ENCODE measurements at regions not wholly inside any gene's neighbourhood (a gene's known extent, or its start where the extent isn't known, plus 50 kb on each side); places are given as distances from the start of the nearest gene placed in this dataset.

GRCh38 chr20:21982559-21982958 lies 277.1 kb downstream of the PAX1 start:
- no peak for DNase-seq (ENCODE audit: missing footprints)
- intact Hi-C loops (cut with DNase I), result no loop called here
- no peak for ATAC-seq

DNA sequence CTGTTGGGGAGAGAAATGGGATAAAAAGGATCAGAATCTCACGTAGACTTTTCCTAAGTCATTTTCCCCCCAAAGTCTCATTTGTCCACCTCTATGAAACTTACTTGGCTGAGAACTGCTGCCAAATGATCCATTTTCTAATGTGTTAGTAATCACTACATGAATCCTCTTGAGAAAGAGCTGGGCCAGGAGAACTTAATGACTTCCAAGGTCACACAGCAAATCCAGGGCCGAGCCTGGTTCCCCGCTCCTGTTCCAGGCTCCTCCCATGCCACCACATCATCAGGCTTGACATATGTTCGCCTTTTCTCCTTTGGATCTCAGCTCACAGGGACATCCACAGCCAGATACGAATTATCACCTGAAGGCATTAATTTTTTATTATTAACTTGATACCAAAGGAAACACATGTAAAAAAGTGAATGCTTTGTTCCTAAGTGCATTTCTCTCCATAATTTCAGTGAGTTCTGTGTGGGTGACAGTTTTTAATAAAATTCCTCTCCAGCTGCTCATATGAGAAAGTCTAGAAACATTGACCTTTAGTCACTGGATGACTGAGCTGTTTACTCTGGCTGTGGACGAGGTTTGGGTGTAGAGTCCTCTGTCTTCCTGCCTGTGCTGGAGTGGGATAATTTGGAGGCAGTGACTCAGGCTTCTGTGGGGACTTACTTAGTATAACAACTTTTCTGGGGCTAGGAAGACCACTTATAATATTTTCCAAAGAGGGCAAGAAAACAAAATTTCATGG lies 276.3 kb downstream of the PAX1 start:
- ATAC-seq (peak; percentile 70), DNase-seq (ENCODE audit: missing footprints) (no peak)
- intact Hi-C loops (cut with DNase I), result no loop called here

GRCh38 chr20:21981179-21981578 lies 275.7 kb downstream of the PAX1 start:
- peak; percentile 29 for ATAC-seq
- no peak for DNase-seq (ENCODE audit: missing footprints)
- intact Hi-C loops (cut with DNase I), result no loop called here

DNA sequence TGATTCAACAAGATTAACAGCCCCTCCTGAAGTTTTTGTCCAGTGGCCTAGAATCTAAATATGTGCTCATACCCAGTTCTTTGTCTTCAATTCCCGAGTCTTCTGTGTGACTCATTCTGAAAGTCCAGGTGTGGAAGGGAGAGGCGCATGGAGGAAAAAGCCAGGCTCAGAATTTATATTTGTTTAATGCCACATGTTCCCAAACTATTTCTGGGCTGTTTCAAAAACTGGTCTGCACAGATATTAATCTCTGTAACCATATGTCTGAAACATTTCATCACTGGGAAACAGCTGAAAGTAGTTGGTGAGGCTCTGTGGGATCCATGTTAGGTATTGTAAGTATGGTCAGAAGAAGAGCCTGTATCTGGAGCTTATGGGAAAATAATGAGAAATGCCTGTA lies 266.0 kb downstream of the PAX1 start:
- ATAC-seq (no peak), DNase-seq (ENCODE audit: missing footprints) (no peak)
- intact Hi-C loops (cut with DNase I), result no loop called here

DNA sequence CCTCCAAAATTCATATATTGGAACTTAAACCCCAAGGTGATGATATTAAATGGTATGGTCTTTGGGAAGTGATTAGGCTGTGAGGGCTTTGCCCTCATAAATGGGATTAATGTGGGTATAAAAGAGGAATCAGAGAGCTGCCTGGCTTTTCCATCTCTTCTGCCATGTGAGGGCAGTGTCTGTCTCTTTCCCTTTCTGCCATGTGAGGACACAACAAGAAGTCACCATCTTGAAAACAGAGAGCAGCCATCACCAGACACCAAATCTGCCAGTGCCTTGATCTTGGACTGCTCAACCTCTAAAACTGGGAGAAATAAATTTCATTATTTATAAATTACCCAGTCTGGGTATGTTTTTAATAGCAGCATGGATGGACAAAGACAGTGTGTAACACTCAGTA lies 263.0 kb downstream of the PAX1 start:
- intact Hi-C loops (cut with DNase I), result no loop called here
- DNase-seq (ENCODE audit: missing footprints), result no peak
- ATAC-seq, result no peak

DNA sequence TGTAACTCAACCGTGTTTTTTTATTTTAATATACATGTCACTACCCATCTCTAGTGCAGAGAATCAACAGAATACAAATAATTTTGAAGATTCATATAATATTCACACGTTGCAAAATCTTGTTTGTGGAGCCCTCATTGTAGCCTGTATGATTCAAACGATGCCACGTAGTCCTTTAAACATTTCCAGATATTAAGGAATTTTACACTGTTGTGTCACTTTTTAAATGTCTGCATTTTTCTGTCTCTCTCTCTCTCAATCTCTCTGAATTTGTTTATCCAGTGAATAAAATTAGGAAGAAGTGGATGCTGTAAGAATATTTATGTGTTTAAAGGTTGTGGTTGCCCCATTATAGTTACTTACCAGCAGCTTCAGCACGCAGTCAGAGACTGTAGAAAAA lies 262.0 kb downstream of the PAX1 start:
- intact Hi-C loops (cut with DNase I), result no loop called here
- no peak for ATAC-seq
- no peak for DNase-seq (ENCODE audit: missing footprints)

- DNase-seq (ENCODE audit: missing footprints) (peak; percentile 25), ATAC-seq (no peak)
- intact Hi-C loops (cut with DNase I), result no loop called here
Measured at GRCh38 chr20:21956591-21956990, 251.1 kb downstream of the PAX1 start.

DNA sequence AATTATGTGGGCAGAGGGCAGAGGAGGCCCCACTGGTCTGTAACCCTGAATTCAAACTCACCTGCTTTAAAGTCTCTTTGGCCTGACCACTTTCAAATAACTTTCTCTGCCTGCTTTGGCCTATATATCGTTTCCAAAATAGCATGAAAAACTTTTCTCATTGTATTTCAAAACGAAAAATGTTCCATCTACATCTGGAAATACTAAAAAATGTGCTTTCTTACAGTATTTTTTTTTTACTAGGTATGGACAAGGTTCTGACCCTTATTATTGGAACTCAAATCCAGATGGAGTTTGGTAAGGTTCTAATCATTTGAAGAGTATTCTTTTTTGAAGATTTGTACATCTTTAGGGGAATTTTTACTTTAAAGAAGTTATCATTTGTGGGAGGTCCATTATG lies 241.9 kb downstream of the PAX1 start:
- DNase-seq (ENCODE audit: missing footprints) (no peak), ATAC-seq (no peak)
- intact Hi-C loops (cut with DNase I), result no loop called here

- intact Hi-C loops (cut with DNase I), result no loop called here
- ATAC-seq, result no peak
Measured at GRCh38 chr20:21944227-21944626, 238.8 kb downstream of the PAX1 start.

GRCh38 chr20:21941941-21942805 lies 236.7 kb downstream of the PAX1 start:
- intact Hi-C loops (cut with DNase I), result no loop called here
- DNase-seq (ENCODE audit: missing footprints), result no peak
- ATAC-seq, result no peak

More at GRCh38 chr20:21944227-21944626, 238.8 kb downstream of the PAX1 start:
- DNase-seq (ENCODE audit: missing footprints), result no peak

DNA sequence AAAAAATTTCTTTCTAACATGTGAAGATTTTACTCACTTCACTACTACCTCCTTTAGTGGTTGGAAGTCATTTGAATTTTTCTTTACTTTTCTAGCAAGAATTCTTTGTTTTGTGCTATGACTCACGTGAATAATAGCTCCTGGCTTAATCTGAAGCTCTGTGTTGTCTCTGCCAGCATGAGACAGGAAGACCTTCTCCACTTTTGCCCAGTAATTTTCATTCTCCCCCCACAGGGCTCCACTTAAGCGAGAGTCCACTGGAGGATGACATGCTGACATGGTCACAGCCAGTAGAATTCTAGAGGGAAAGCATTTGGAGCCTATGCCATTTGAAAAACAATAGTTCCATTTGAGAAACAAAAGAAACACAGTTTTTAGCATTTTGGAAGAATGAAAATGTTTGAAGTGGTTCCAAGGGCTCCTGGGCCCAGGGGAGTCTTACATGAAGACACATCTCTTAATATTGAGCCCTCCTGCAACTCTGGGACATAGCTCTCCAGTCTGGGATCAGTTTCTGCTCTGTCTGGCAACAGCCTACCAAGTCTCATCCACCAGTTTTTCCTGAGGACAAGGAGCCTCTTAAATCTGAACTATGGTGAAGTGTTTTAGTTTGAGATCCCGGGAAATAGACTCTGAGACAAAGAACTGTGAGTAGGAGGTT lies 231.4 kb downstream of the PAX1 start:
- ATAC-seq, result no peak
- intact Hi-C loops (cut with DNase I), result no loop called here
- no peak for DNase-seq (ENCODE audit: missing footprints)

- ATAC-seq (no peak), DNase-seq (ENCODE audit: missing footprints) (no peak)
- intact Hi-C loops (cut with DNase I), result no loop called here
Measured at GRCh38 chr20:21936261-21936660, 230.8 kb downstream of the PAX1 start.

DNA sequence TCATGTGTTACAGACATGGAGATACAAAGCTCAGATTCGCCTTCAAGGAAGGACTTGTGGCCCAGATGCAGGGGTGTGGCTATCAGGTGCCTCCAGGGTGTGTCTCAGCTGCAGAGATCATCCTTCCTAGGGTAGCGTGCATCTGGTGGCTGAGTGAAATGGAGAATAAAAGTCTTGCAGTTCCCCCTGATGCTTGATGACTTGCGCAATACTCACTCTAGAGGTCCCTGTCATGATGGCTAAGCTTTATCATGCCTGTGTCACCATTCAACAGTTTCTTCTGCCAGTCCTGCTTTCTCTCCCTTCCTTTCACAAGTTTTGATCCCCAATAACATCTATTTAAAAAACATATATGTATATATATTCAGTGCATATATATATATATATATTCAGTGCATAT lies 228.1 kb downstream of the PAX1 start:
- intact Hi-C loops (cut with DNase I), result no loop called here
- ATAC-seq (no peak), DNase-seq (ENCODE audit: missing footprints) (no peak)

DNA sequence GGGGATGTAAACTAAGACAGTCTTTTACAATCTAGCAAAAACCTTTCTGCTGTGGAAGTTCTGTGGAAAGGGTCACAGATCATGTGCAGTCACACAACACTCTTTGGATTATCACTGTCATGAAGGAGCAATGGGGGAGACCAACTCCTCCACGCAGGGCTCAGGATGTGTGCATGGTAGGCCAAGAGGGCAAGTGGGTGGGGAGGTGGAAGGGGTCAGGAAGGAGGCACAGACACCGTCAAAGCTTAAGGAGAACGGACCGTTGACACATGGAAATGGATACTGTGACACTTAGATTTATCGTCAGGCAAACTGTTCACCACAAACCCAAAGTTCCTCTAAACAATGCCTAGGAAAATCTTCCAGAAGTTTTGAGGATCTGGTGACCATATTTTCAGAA lies 215.8 kb downstream of the PAX1 start:
- intact Hi-C loops (cut with DNase I), result no loop called here
- no peak for DNase-seq (ENCODE audit: missing footprints)
- no peak for ATAC-seq

- ATAC-seq (no peak), DNase-seq (ENCODE audit: missing footprints) (no peak)
- intact Hi-C loops (cut with DNase I), result no loop called here
Measured at GRCh38 chr20:21920211-21920610, 214.7 kb downstream of the PAX1 start.

- DNase-seq (ENCODE audit: missing footprints), result no peak
- no peak for ATAC-seq
- intact Hi-C loops (cut with DNase I), result no loop called here
Measured at GRCh38 chr20:21918398-21918797, 212.9 kb downstream of the PAX1 start.

- DNase-seq (ENCODE audit: missing footprints) (no peak), ATAC-seq (no peak)
- intact Hi-C loops (cut with DNase I), result no loop called here
Measured at GRCh38 chr20:21902391-21902790, 196.9 kb downstream of the PAX1 start.

- DNase-seq (ENCODE audit: missing footprints) (peak; percentile 74), ATAC-seq (peak; percentile 79)
- intact Hi-C loops (cut with DNase I), result no loop called here
Measured at GRCh38 chr20:21901470-21902275, 196.2 kb downstream of the PAX1 start.

DNA sequence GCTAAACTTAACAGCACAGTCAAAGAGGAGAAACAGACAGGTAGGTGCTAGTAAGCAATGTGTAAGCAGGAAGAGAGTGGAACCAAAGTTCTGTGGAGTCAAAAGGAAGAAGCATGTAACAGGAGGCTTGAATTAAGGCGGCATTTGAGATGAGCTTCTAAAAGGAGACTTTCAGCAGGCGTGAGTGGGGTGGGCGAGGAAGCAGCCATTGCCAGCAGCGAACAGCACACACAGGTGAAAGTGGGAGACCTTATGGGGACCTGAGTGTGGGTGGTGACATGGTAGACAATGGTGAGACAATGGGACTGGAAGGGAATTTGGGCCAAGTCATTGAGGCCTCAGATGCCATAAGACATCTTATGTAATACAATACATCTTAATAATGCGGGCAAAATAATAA lies 195.0 kb downstream of the PAX1 start:
- ATAC-seq, result no peak
- intact Hi-C loops (cut with DNase I), result no loop called here
- peak; percentile 58 for DNase-seq (ENCODE audit: missing footprints)

Data from Right ventricle myocardium inferior (tissue), 1 donor.